Spleen (tissue), 11 donors: ENCODE measurements at regions not wholly inside any gene's neighbourhood (a gene's known extent, or its start where the extent isn't known, plus 50 kb on each side); places are given as distances from the start of the nearest gene placed in this dataset.

Source experiments
- DNase-seq: peaks from one replicate; pipeline ENCODE4 v3.0.0-alpha.2; 2020
- H3K27ac ChIP-seq, 8 donors: fragments of 200-600 bp; sonication (generic) in 7 of 8; 1 replicate in 4 of 8; 2 replicates in 4 of 8; pipeline versions ENCODE4 v1.5.0 to v1.8.0; 2016 to 2021; ENCODE audit warnings: inconsistent platforms in 4 of 8, mild to moderate bottlenecking in 4 of 8, moderate library complexity in 1 of 8
- H3K27me3 ChIP-seq, 7 donors: fragments of 200-600 bp; sonication (generic) in 6 of 7; replicated peaks in 1 of 7; 1 replicate in 4 of 7; 2 replicates in 3 of 7; pipeline versions ENCODE4 v1.5.0 to v1.8.0; 2016 to 2021; ENCODE audit warnings: inconsistent platforms in 3 of 7, mild to moderate bottlenecking in 1 of 7
- H3K36me3 ChIP-seq, 6 donors: fragments of 200-600 bp; sonication (generic) in 5 of 6; 1 replicate in 4 of 6; 2 replicates in 2 of 6; pipeline versions ENCODE4 v1.5.0 to v1.8.0; 2016 to 2021; ENCODE audit warnings: inconsistent platforms in 2 of 6
- H3K4me1 ChIP-seq, 6 donors: fragments of 200-600 bp; sonication (generic) in 5 of 6; 1 replicate in 3 of 6; 2 replicates in 3 of 6; pipeline versions ENCODE4 v1.5.0 to v1.8.0; 2016 to 2021; ENCODE audit warnings: inconsistent platforms in 3 of 6
- H3K4me3 ChIP-seq, 8 donors: fragments of 200-600 bp; sonication (generic) in 7 of 8; 1 replicate in 4 of 8; 2 replicates in 4 of 8; pipeline versions ENCODE4 v1.5.0 to v1.8.0; 2016 to 2021; ENCODE audit warnings: inconsistent platforms in 4 of 8, mild to moderate bottlenecking in 4 of 8, moderate library complexity in 2 of 8
- H3K9me3 ChIP-seq, 8 donors: fragments of 200-600 bp; sonication (generic) in 7 of 8; 1 replicate in 4 of 8; 2 replicates in 4 of 8; pipeline versions ENCODE4 v1.5.0 to v1.8.0; 2016 to 2021; ENCODE audit warnings: inconsistent platforms in 4 of 8
- CTCF ChIP-seq, 11 experiments: fragments of 200-600 bp in 7 of 11; fragments of 450-650 bp in 4 of 11; sonication (generic) in 4 of 11; IDR thresholded peaks in 8 of 11; conservative IDR thresholded peaks in 3 of 11; 1 replicate in 7 of 11; 2 replicates in 4 of 11; pipeline versions ENCODE4 v1.4.0 to v1.8.0; 2016 to 2021; ENCODE audit warnings: antibody characterized with exemption in 11 of 11, inconsistent platforms in 4 of 11, mild to moderate bottlenecking in 1 of 11
- POLR2A ChIP-seq, 3 donors: fragments of 450-650 bp; IDR thresholded peaks; one replicate each; pipeline ENCODE4 v1.5.1; 2017; ENCODE audit warnings: antibody characterized with exemption in 3 of 3, mild to moderate bottlenecking in 1 of 3
- POLR2AphosphoS5 ChIP-seq, 3 donors: sonication (generic); formaldehyde crosslinking; IDR thresholded peaks; one replicate each; pipeline ENCODE4 v1.5.1; 2017; ENCODE audit warnings: antibody characterized with exemption in 3 of 3
- WGBS, 5 donors: extraction: QIAGEN DNeasy Blood & Tissue Kit in 3 of 5; methylation state at CpG; one replicate each; pipeline versions ENCODE4 v1.1.5 to v1.1.7; 2013 to 2018; 5-methylcytosine and 5-hydroxymethylcytosine counted together
- intact Hi-C: fragments of 100-400 bp; cut with DNase I; formaldehyde crosslinking; loops from one replicate; pipeline ENCODE4 v1.15.0; 2023; ENCODE audit warnings: low total_unique reads
- donor health status: healthy with polysubstance abuse.
- donor health status: DM: no; HTN: no; CAD: no; lungs with moderate emphysema.
- donor health status: DM: no; HTN: no; CAD: no.
- donor health status: Bipolar disorder and iron deficiency.
- donor health status: healthy.
- donor health status: DM: no; HTN: no; CAD: no.
- donor health status: DM: yes; HTN: yes; CAD: no.

GRCh38 chr21:38060533-38060932 lies 144.3 kb upstream of the KCNJ6 start:
- Histone ChIP-seq H3K4me3 (no peak overlapping the region), H3K36me3 (no peaks in the 10 kb centered on the region), H3K4me1 (no peaks in the 10 kb centered on the region), H3K27ac (no peak overlapping the region), H3K9me3 (no peaks in the 10 kb centered on the region), H3K27me3 (no peaks in the 10 kb centered on the region)
- TF ChIP-seq CTCF (IDR thresholded peaks at IDR 0.05 in 8 of 11, conservative IDR thresholded peaks at IDR 0.05 in 3 of 11): no peak
- no peak for TF ChIP-seq POLR2AphosphoS5 (IDR thresholded peaks at IDR 0.05)
- TF ChIP-seq POLR2A (IDR thresholded peaks at IDR 0.05): no peak
- 92 to 98% (median 94%) methylated on average over 1 of the region's 1 CpG for WGBS, 5 donors
- DNase-seq: no peak
- intact Hi-C loops: no loop called here

- no peak overlapping the region for H3K27ac ChIP-seq
- H3K9me3 ChIP-seq: peaks cover 0 to 1% (median 0%) of the 10 kb centered on the region in 8 donors
- H3K27me3 ChIP-seq: peaks cover 0 to 43% (median 0%) of the 10 kb centered on the region in 7 donors
- H3K36me3 ChIP-seq: no peaks in the 10 kb centered on the region
- no peak for DNase-seq
- WGBS, 5 donors: 56 to 69% (median 63%) methylated on average over 3 of the region's 3 CpGs
- no peaks in the 10 kb centered on the region for H3K4me1 ChIP-seq
- TF ChIP-seq CTCF (IDR thresholded peaks at IDR 0.05 in 8 of 11, conservative IDR thresholded peaks at IDR 0.05 in 3 of 11) (no peak), POLR2A (IDR thresholded peaks at IDR 0.05) (no peak), POLR2AphosphoS5 (IDR thresholded peaks at IDR 0.05) (no peak)
- intact Hi-C loops: no loop called here
- no peak overlapping the region for H3K4me3 ChIP-seq
These were observed 151.0 kb upstream of the KCNJ6 start for GRCh38 chr21:38067086-38067739.

GRCh38 chr21:38072489-38072888 lies 156.2 kb upstream of the KCNJ6 start:
- no peaks in the 10 kb centered on the region for H3K36me3 ChIP-seq
- H3K4me1 ChIP-seq: no peaks in the 10 kb centered on the region
- peaks cover 0 to 13% (median 0%) of the 10 kb centered on the region in 8 donors for H3K9me3 ChIP-seq
- TF ChIP-seq POLR2A (IDR thresholded peaks at IDR 0.05) (no peak), POLR2AphosphoS5 (IDR thresholded peaks at IDR 0.05) (no peak), CTCF (IDR thresholded peaks at IDR 0.05 in 8 of 11, conservative IDR thresholded peaks at IDR 0.05 in 3 of 11) (no peak)
- DNase-seq: no peak
- WGBS, 5 donors: 69 to 81% (median 79%) methylated on average over 3 of the region's 3 CpGs
- no peak overlapping the region for H3K27ac ChIP-seq
- no peak overlapping the region for H3K4me3 ChIP-seq
- intact Hi-C loops: no loop called here
- peaks cover 0 to 37% (median 0%) of the 10 kb centered on the region in 7 donors for H3K27me3 ChIP-seq

- Histone ChIP-seq H3K36me3 (no peaks in the 10 kb centered on the region), H3K4me3 (no peak overlapping the region), H3K27ac (no peak overlapping the region), H3K4me1 (no peaks in the 10 kb centered on the region), H3K9me3 (peaks cover 0 to 13% (median 0%) of the 10 kb centered on the region in 8 donors), H3K27me3 (peaks cover 0 to 10% (median 0%) of the 10 kb centered on the region in 7 donors)
- TF ChIP-seq POLR2A (IDR thresholded peaks at IDR 0.05) (no peak), CTCF (IDR thresholded peaks at IDR 0.05 in 8 of 11, conservative IDR thresholded peaks at IDR 0.05 in 3 of 11) (no peak), POLR2AphosphoS5 (IDR thresholded peaks at IDR 0.05) (no peak)
- no peak for DNase-seq
- 69 to 82% (median 78%) methylated on average over 13 of the region's 13 CpGs for WGBS, 5 donors
- intact Hi-C loops: no loop called here
These were observed 159.8 kb upstream of the KCNJ6 start for GRCh38 chr21:38075833-38076587.
